Stomach (tissue), 4 donors: ENCODE measurements at regions not wholly inside any gene's neighbourhood (a gene's known extent, or its start where the extent isn't known, plus 50 kb on each side); places are given as distances from the start of the nearest gene placed in this dataset.

Experiments
- CTCF ChIP-seq, 7 experiments: fragments of 450-650 bp in 4 of 7; fragments of 200-600 bp in 3 of 7; sonication (generic) in 3 of 7; IDR thresholded peaks; one replicate each; pipeline ENCODE4 v1.5.1; 2016 to 2019; ENCODE audit warnings: antibody characterized with exemption in 7 of 7, control low read depth in 2 of 7, mild to moderate bottlenecking in 1 of 7
- POLR2A ChIP-seq, 4 donors: fragments of 450-650 bp; IDR thresholded peaks; one replicate each; pipeline ENCODE4 v1.6.1; 2016; ENCODE audit warnings: antibody characterized with exemption in 4 of 4, control low read depth in 2 of 4, mild to moderate bottlenecking in 1 of 4, moderate library complexity in 1 of 4
- POLR2AphosphoS5 ChIP-seq, 3 donors: sonication (generic); formaldehyde crosslinking; IDR thresholded peaks; one replicate each; pipeline ENCODE4 v1.6.1; 2016; ENCODE audit warnings: antibody characterized with exemption in 3 of 3

- TF ChIP-seq POLR2AphosphoS5 (IDR thresholded peaks at IDR 0.05) (no peak), CTCF (IDR thresholded peaks at IDR 0.05) (no peak), POLR2A (IDR thresholded peaks at IDR 0.05) (no peak)
Observed at GRCh38 chr4:13728761-13729160, 101.2 kb upstream of the BOD1L1 start.
